ENCODE measurements at regions not wholly inside any gene's neighbourhood (a gene's known extent, or its start where the extent isn't known, plus 50 kb on each side); places are given as distances from the start of the nearest gene placed in this dataset.

GRCh38 chr6:2469428-2469827 is 224.0 kb upstream of the GMDS start:
- DNase-seq (ENCODE audit: low read depth in 4 of 4, low spot score in 3 of 4): no peak

GRCh38 chr6:2468601-2468955 is 223.2 kb upstream of the GMDS start:
- DNase-seq (ENCODE audit: low read depth in 4 of 4, low spot score in 3 of 4): no peak

GRCh38 chr6:2467929-2468600 is 222.7 kb upstream of the GMDS start:
- DNase-seq (ENCODE audit: low read depth in 4 of 4, low spot score in 3 of 4): no peak

- DNase-seq (ENCODE audit: low read depth in 4 of 4, low spot score in 3 of 4): no peak
Measured at GRCh38 chr6:2465336-2465735, 219.9 kb upstream of the GMDS start.

GRCh38 chr6:2464641-2465040 is 219.2 kb upstream of the GMDS start:
- DNase-seq (ENCODE audit: low read depth in 4 of 4, low spot score in 3 of 4): no peak

- no peak for DNase-seq (ENCODE audit: low read depth in 4 of 4, low spot score in 3 of 4)
Measured at GRCh38 chr6:2462831-2463230, 217.4 kb upstream of the GMDS start.

GRCh38 chr6:2460216-2460745 is 214.9 kb upstream of the GMDS start:
- no peak for DNase-seq (ENCODE audit: low read depth in 4 of 4, low spot score in 3 of 4)

GRCh38 chr6:2454180-2454579 is 208.8 kb upstream of the GMDS start:
- no peak for DNase-seq (ENCODE audit: low read depth in 4 of 4, low spot score in 3 of 4)

- no peak for DNase-seq (ENCODE audit: low read depth in 4 of 4, low spot score in 3 of 4)
Measured at GRCh38 chr6:2450546-2450945, 205.1 kb upstream of the GMDS start.

- no peak for DNase-seq (ENCODE audit: low read depth in 4 of 4, low spot score in 3 of 4)
Measured at GRCh38 chr6:2449572-2449940, 204.2 kb upstream of the GMDS start.

- peak; percentile 70 to 75 (median 71) for DNase-seq (ENCODE audit: low read depth in 4 of 4, low spot score in 3 of 4)
Measured at GRCh38 chr6:2448826-2449571, 203.6 kb upstream of the GMDS start.

- DNase-seq (ENCODE audit: low read depth in 4 of 4, low spot score in 3 of 4): no peak
Measured at GRCh38 chr6:2447931-2448330, 202.5 kb upstream of the GMDS start.

- DNase-seq (ENCODE audit: low read depth in 4 of 4, low spot score in 3 of 4): no peak
Measured at GRCh38 chr6:2447318-2447920, 202.0 kb upstream of the GMDS start.

GRCh38 chr6:2441601-2442475 is 196.4 kb upstream of the GMDS start:
- DNase-seq (ENCODE audit: low read depth in 4 of 4, low spot score in 3 of 4): no peak

GRCh38 chr6:2440516-2440915 is 195.1 kb upstream of the GMDS start:
- DNase-seq (ENCODE audit: low read depth in 4 of 4, low spot score in 3 of 4): no peak

GRCh38 chr6:2439632-2440031 is 194.2 kb upstream of the GMDS start:
- no peak for DNase-seq (ENCODE audit: low read depth in 4 of 4, low spot score in 3 of 4)

- DNase-seq (ENCODE audit: low read depth in 4 of 4, low spot score in 3 of 4): no peak
Measured at GRCh38 chr6:2439082-2439481, 193.7 kb upstream of the GMDS start.

- DNase-seq (ENCODE audit: low read depth in 4 of 4, low spot score in 3 of 4): no peak
Measured at GRCh38 chr6:2436410-2437154, 191.2 kb upstream of the GMDS start.

GRCh38 chr6:2435323-2435722 is 189.9 kb upstream of the GMDS start:
- no peak for DNase-seq (ENCODE audit: low read depth in 4 of 4, low spot score in 3 of 4)

- DNase-seq (ENCODE audit: low read depth in 4 of 4, low spot score in 3 of 4): no peak
Measured at GRCh38 chr6:2434912-2435311, 189.5 kb upstream of the GMDS start.

Measured in right renal pelvis (tissue), 4 donors.